ENCODE measurements at regions not wholly inside any gene's neighbourhood (a gene's known extent, or its start where the extent isn't known, plus 50 kb on each side); places are given as distances from the start of the nearest gene placed in this dataset.
A peak's percentile ranks its signal among the peaks of the same experiment; 100 is the strongest.

GRCh38 chr22:49577168-49578060, 250.3 kb downstream of the BRD1 start:
- Mint-ChIP-seq H3K9me3 (no peaks in the 10 kb centered on the region), H3K27me3 (no peaks in the 10 kb centered on the region), H3K27ac (no peak overlapping the region), H3K36me3 (peaks cover 23% of the 10 kb centered on the region), H3K4me1 (peaks cover 0 to 8% (median 0%) of the 10 kb centered on the region in 3 donors), H3K4me3 (no peak overlapping the region)
- Histone ChIP-seq H3K27ac (ENCODE audit: low read length) (no peak overlapping the region), H3K9me3 (no peaks in the 10 kb centered on the region), H3K4me3 (ENCODE audit: control insufficient read depth in 1 of 2, extremely low read depth in 1 of 2, low read length in 1 of 2) (no peak overlapping the region), H3K4me1 (ENCODE audit: control insufficient read depth in 1 of 2, extremely low read depth in 1 of 2, insufficient read depth in 2 of 2, low read length in 2 of 2) (no peaks in the 10 kb centered on the region), H3K27me3 (replicated peaks in 1 of 2; ENCODE audit: control insufficient read depth in 2 of 2, extremely low read depth in 1 of 2, insufficient read depth in 2 of 2, low read length in 1 of 2) (no peaks in the 10 kb centered on the region), H3K36me3 (ENCODE audit: control insufficient read depth in 2 of 2, extremely low read depth in 1 of 2, insufficient read depth in 1 of 2, low read length in 1 of 2) (peaks cover 0 to under 1% of the 10 kb centered on the region in 2 donors)
- ATAC-seq (replicated peaks in 1 of 4) (no peak), DNase-seq (peak in 1 of 35 experiments; percentile 14)
- POLR2A ChIA-PET: no interaction called here
- 90% methylated on average over 17 of the region's 23 CpGs for WGBS (ENCODE audit: insufficient coverage)
- CTCF ChIA-PET: no interaction called here

- ATAC-seq (replicated peaks in 1 of 4) (no peak), DNase-seq (peak in 1 of 35 experiments; percentile 13)
- H3K36me3 Mint-ChIP-seq: peaks cover 23% of the 10 kb centered on the region
- WGBS (ENCODE audit: insufficient coverage): 86% methylated on average over 36 of the region's 36 CpGs
- no peaks in the 10 kb centered on the region for H3K9me3 Mint-ChIP-seq
- H3K4me3 ChIP-seq (ENCODE audit: control insufficient read depth in 1 of 2, extremely low read depth in 1 of 2, low read length in 1 of 2): no peak overlapping the region
- H3K27ac ChIP-seq (ENCODE audit: low read length): no peak overlapping the region
- H3K27me3 Mint-ChIP-seq: no peaks in the 10 kb centered on the region
- peaks cover 0 to 9% (median 0%) of the 10 kb centered on the region in 3 donors for H3K4me1 Mint-ChIP-seq
- CTCF ChIA-PET: no interaction called here
- no peak overlapping the region for H3K27ac Mint-ChIP-seq
- H3K36me3 ChIP-seq (ENCODE audit: control insufficient read depth in 2 of 2, extremely low read depth in 1 of 2, insufficient read depth in 1 of 2, low read length in 1 of 2): peaks cover 0 to 3% of the 10 kb centered on the region in 2 donors
- H3K4me3 Mint-ChIP-seq: no peak overlapping the region
- POLR2A ChIA-PET: no interaction called here
- no peaks in the 10 kb centered on the region for H3K9me3 ChIP-seq
- no peaks in the 10 kb centered on the region for H3K27me3 ChIP-seq (replicated peaks in 1 of 2; ENCODE audit: control insufficient read depth in 2 of 2, extremely low read depth in 1 of 2, insufficient read depth in 2 of 2, low read length in 1 of 2)
- no peaks in the 10 kb centered on the region for H3K4me1 ChIP-seq (ENCODE audit: control insufficient read depth in 1 of 2, extremely low read depth in 1 of 2, insufficient read depth in 2 of 2, low read length in 2 of 2)
These were observed 251.2 kb downstream of the BRD1 start for GRCh38 chr22:49576241-49577141.

- Mint-ChIP-seq H3K4me1 (peaks cover 0 to 9% (median 0%) of the 10 kb centered on the region in 3 donors), H3K4me3 (no peak overlapping the region), H3K9me3 (no peaks in the 10 kb centered on the region), H3K27me3 (no peaks in the 10 kb centered on the region), H3K36me3 (peaks cover 23% of the 10 kb centered on the region), H3K27ac (no peak overlapping the region)
- ATAC-seq (replicated peaks in 1 of 4) (no peak), DNase-seq (peak in 1 of 35 experiments; percentile 14)
- no peaks in the 10 kb centered on the region for H3K27me3 ChIP-seq (replicated peaks in 1 of 2; ENCODE audit: control insufficient read depth in 2 of 2, extremely low read depth in 1 of 2, insufficient read depth in 2 of 2, low read length in 1 of 2)
- no peak overlapping the region for H3K27ac ChIP-seq (ENCODE audit: low read length)
- WGBS (ENCODE audit: insufficient coverage): 98% methylated on average over 9 of the region's 20 CpGs
- H3K9me3 ChIP-seq: no peaks in the 10 kb centered on the region
- CTCF ChIA-PET: no interaction called here
- no peaks in the 10 kb centered on the region for H3K4me1 ChIP-seq (ENCODE audit: control insufficient read depth in 1 of 2, extremely low read depth in 1 of 2, insufficient read depth in 2 of 2, low read length in 2 of 2)
- no peak overlapping the region for H3K4me3 ChIP-seq (ENCODE audit: control insufficient read depth in 1 of 2, extremely low read depth in 1 of 2, low read length in 1 of 2)
- POLR2A ChIA-PET: no interaction called here
- H3K36me3 ChIP-seq (ENCODE audit: control insufficient read depth in 2 of 2, extremely low read depth in 1 of 2, insufficient read depth in 1 of 2, low read length in 1 of 2): peaks cover 0 to 3% of the 10 kb centered on the region in 2 donors
These were observed 252.0 kb downstream of the BRD1 start for GRCh38 chr22:49575703-49576081.

GRCh38 chr22:49574881-49575702, 252.6 kb downstream of the BRD1 start:
- ATAC-seq (replicated peaks in 1 of 4): no peak
- no peak overlapping the region for H3K4me3 ChIP-seq (ENCODE audit: control insufficient read depth in 1 of 2, extremely low read depth in 1 of 2, low read length in 1 of 2)
- peak in 1 of 35 experiments; percentile 21 for DNase-seq
- H3K27me3 ChIP-seq (replicated peaks in 1 of 2; ENCODE audit: control insufficient read depth in 2 of 2, extremely low read depth in 1 of 2, insufficient read depth in 2 of 2, low read length in 1 of 2): no peaks in the 10 kb centered on the region
- ChIA-PET POLR2A (no interaction called here), CTCF (no interaction called here)
- WGBS (ENCODE audit: insufficient coverage): 80% methylated on average over 27 of the region's 31 CpGs
- H3K4me1 ChIP-seq (ENCODE audit: control insufficient read depth in 1 of 2, extremely low read depth in 1 of 2, insufficient read depth in 2 of 2, low read length in 2 of 2): no peaks in the 10 kb centered on the region
- Mint-ChIP-seq H3K36me3 (peaks cover 23% of the 10 kb centered on the region), H3K27me3 (no peaks in the 10 kb centered on the region), H3K4me3 (no peak overlapping the region), H3K27ac (no peak overlapping the region), H3K9me3 (no peaks in the 10 kb centered on the region), H3K4me1 (peaks cover 0 to 9% (median 0%) of the 10 kb centered on the region in 3 donors)
- H3K36me3 ChIP-seq (ENCODE audit: control insufficient read depth in 2 of 2, extremely low read depth in 1 of 2, insufficient read depth in 1 of 2, low read length in 1 of 2): peaks cover 0 to 3% of the 10 kb centered on the region in 2 donors
- no peaks in the 10 kb centered on the region for H3K9me3 ChIP-seq
- no peak overlapping the region for H3K27ac ChIP-seq (ENCODE audit: low read length)

- Histone ChIP-seq H3K9me3 (no peaks in the 10 kb centered on the region), H3K4me3 (ENCODE audit: control insufficient read depth in 1 of 2, extremely low read depth in 1 of 2, low read length in 1 of 2) (no peak overlapping the region), H3K27me3 (replicated peaks in 1 of 2; ENCODE audit: control insufficient read depth in 2 of 2, extremely low read depth in 1 of 2, insufficient read depth in 2 of 2, low read length in 1 of 2) (no peaks in the 10 kb centered on the region), H3K27ac (ENCODE audit: low read length) (no peak overlapping the region), H3K36me3 (ENCODE audit: control insufficient read depth in 2 of 2, extremely low read depth in 1 of 2, insufficient read depth in 1 of 2, low read length in 1 of 2) (peaks cover 2 to 3% of the 10 kb centered on the region in 2 donors), H3K4me1 (ENCODE audit: control insufficient read depth in 1 of 2, extremely low read depth in 1 of 2, insufficient read depth in 2 of 2, low read length in 2 of 2) (no peaks in the 10 kb centered on the region)
- 90% methylated on average over 20 of the region's 30 CpGs for WGBS (ENCODE audit: insufficient coverage)
- H3K4me3 Mint-ChIP-seq: no peak overlapping the region
- no peak overlapping the region for H3K27ac Mint-ChIP-seq
- DNase-seq: peak in 2 of 35 experiments; percentile 3 to 21
- POLR2A ChIA-PET: no interaction called here
- CTCF ChIA-PET: interaction anchor here in 1 of 2 donors (0.8 kb wide), 1 partner anchor 127 kb away, joined by 4 read pairs; no protein-coding TSS in a partner anchor
- H3K27me3 Mint-ChIP-seq: no peaks in the 10 kb centered on the region
- peaks cover 23% of the 10 kb centered on the region for H3K36me3 Mint-ChIP-seq
- ATAC-seq (replicated peaks in 1 of 4): no peak
- peaks cover 0 to 9% (median 0%) of the 10 kb centered on the region in 3 donors for H3K4me1 Mint-ChIP-seq
- no peaks in the 10 kb centered on the region for H3K9me3 Mint-ChIP-seq
These were observed 253.3 kb downstream of the BRD1 start for GRCh38 chr22:49574205-49574880.

All from T-cell (primary cell).